UCSD-AML1 (cell line): ENCODE measurements at regions not wholly inside any gene's neighbourhood (a gene's known extent, or its start where the extent isn't known, plus 50 kb on each side); places are given as distances from the start of the nearest gene placed in this dataset.

Experiments used
- DNase-seq: peaks from one replicate; lab custom pipeline; 2025; ENCODE audit not compliant: unreplicated experiment; lab: John Stamatoyannopoulos, UW

DNA sequence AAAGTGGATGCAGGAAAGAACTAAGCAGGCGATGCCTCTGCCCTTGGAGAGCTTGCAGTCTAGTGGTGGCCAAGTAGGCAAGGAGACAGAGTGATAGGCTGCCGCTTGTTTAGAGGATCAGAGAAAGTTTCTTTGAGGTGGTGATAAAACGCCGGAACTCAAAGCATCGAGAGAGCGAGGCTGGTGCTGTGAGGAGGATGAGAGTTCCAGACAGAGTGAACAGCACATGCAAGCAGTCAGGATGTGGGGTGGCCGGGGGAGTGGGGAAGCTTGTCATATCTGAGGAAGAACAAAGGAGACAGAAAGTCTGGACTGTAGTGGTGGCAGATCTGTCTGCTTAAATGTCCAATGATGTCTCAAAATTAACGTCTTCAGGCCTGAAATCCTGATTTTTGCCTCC, 319.7 kb downstream of the SNAPC1 start:
- DNase-seq = peak; percentile 9

DNA sequence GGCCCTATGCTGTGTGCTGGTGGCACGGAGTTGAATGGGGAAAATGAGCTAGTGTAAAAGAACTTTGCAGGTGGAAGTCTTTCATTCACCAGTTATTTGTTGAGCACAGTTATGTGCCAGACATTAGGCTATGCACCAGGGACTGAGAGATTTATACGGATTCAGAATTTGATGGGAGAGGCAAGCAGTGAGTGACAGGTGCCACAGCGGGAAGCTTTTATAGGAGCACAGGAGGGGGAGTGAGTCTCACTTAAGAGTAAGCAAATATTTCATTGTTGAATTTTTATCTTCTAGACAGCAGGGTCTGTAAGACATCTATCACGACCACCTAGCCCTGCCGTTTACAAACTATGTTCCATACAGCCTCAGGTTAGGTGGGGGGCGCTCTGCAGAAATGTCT, 320.6 kb downstream of the SNAPC1 start:
- DNase-seq = no peak

DNA sequence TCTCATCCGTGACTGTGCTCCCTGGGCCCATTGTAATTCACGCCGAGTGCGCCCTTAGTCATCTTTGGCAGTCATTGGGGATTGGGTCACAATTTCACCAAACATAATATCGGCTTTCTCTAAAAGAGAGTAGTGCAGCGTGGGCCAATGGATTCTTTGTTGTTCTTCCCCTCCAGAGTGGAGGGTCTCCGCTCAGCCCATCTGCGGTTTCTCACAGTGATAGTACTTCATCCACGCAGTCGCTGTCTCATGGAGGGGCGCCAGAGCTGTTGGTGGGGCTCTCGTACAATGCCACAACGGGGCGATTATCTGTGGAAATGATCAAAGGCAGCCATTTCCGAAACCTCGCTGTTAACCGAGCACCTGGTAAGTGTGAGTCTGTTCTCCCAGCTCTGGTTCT, 321.8 kb downstream of the SNAPC1 start:
- no peak for DNase-seq

GRCh38 chr14:62087191-62087590, 325.0 kb downstream of the SNAPC1 start:
- no peak for DNase-seq

DNA sequence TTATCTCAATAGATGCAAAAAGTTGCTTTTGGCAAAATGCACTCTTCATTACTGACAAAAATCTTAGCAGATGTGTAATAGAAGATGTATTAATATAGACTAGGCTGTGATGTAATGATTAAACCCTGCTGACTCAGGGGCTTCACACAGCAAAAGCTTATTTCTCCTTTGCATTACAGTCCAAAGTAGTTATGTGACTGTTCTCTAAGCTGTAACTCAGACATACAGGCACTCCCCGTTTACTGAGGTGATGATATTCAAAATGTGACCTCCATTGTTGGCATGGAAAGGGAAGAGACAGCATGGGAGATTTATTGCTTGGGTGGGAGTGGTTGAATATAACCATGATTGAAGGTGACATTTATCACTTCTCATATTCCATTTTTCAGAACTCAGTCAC, 331.5 kb downstream of the SNAPC1 start:
- DNase-seq = no peak

DNA sequence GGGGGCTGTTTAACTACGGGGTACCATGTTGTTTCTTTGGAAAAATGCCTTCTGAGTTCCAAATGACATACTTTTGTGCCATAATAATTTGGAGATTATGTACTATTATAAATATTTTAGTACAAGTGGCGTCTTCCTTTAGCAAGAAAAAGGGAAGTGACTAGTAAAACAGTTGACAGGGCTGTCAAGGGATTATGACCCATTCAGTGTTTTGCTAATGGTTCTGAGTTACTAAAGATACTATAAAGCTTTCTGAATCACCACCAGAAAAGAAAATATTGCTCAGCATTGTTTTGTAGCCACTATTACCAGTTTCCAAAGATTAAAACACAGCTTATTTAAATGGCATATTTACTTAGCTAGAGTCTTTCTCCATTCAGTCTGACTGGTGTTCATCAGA, 334.9 kb downstream of the SNAPC1 start:
- no peak for DNase-seq

GRCh38 chr14:62097824-62098223, 335.6 kb downstream of the SNAPC1 start:
- no peak for DNase-seq

DNA sequence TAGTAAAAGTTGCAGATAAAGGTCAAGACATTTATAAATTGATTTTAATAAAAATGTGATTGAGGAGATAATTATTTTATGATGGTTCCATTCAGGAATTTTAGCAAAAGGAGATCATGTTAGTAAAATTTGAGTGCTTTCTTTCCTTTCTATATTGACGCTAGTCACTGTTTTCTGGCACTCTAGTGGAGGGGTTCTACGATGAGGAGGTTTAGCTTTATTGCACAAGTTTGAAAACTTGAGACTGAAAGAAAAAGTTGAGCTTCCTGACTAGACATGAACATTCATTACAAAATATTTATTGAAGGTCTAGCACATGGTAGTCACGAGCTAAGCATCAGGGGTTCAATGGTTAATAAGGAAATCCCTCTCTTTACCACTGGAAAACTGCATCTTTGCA, 336.1 kb downstream of the SNAPC1 start:
- DNase-seq = no peak

DNA sequence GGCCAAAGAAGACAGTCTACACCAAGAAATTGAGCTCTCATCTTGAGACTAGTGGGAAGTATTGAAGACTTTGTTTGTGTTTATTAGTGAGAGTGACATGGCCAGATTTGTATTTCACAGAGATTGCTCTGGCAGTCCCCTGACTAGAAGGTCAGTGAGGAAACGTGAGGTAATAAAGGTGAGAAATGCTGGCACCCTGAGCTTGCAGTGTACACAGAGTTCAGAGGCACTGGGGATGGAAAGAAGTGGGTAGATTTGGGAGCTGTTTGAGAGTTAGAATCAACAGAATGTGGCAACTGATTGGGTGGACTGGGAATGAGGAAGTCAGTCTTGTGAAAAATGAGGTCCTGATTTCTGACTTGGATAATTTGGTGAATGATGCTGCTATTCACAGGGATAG, 336.9 kb downstream of the SNAPC1 start:
- no peak for DNase-seq

GRCh38 chr14:62101189-62101588, 339.0 kb downstream of the SNAPC1 start:
- DNase-seq = no peak

GRCh38 chr14:62101673-62102348, 339.6 kb downstream of the SNAPC1 start:
- DNase-seq = no peak

GRCh38 chr14:62102349-62102725, 340.1 kb downstream of the SNAPC1 start:
- no peak for DNase-seq

DNA sequence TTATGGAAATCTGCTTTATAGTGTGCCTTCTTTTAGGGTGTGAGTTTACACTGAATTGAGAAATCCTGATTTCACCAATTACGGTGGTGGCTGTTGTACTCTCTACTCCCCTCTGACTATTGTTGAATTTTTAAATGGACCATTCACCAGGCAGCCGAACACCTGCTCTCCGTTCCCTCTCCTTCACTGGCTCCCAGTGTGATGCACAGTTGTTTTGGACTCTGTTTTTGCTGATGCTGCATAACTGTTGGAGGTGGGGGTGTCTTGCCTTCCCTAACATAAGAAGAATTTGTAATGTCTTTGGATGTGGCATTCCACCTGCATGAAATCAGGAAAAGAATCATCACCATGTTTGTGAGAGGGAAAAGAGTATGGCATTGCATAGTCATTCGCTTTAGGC, 341.2 kb downstream of the SNAPC1 start:
- no peak for DNase-seq

GRCh38 chr14:62110941-62111340, 348.7 kb downstream of the SNAPC1 start:
- DNase-seq = no peak

DNA sequence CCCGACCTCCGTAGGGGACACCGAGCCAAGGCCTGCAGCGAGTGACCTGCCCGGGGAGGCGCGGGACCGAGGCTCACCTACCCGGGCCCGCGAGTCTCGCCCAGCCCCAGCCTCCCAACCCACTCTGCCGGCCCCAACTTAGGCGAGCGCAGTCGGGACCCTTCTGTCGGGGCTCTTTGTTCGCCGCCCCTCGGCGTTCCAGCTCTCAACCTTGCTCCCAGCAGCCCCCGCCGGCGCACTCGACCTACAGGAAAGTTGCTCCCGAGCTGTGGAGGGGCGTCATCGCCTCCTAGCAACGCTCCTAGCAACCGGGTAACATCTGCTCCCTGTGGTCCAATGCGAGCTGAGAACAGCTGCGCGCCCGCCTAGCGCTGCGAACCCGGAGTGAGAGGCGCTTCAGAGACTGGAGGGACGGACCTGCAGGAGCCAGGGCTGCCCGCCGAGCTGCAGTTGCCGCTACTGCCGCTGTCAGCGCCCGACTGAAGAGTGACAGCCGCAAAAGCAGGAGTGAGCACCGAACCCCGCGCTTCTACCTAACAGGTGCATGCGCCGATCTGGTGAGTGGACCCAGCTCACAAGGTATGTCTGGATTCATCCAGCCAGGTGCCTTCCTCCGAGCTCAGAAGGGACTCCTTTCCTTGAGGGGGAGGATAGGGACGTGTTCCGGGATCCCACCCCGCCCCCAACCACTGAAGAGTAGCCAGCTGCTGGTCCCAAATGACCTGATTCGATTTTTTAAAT, 355.0 kb downstream of the SNAPC1 start:
- no peak for DNase-seq

- no peak for DNase-seq
Measured at GRCh38 chr14:62117751-62118105, 355.5 kb downstream of the SNAPC1 start.

GRCh38 chr14:62118461-62118860, 356.2 kb downstream of the SNAPC1 start:
- DNase-seq = no peak

DNA sequence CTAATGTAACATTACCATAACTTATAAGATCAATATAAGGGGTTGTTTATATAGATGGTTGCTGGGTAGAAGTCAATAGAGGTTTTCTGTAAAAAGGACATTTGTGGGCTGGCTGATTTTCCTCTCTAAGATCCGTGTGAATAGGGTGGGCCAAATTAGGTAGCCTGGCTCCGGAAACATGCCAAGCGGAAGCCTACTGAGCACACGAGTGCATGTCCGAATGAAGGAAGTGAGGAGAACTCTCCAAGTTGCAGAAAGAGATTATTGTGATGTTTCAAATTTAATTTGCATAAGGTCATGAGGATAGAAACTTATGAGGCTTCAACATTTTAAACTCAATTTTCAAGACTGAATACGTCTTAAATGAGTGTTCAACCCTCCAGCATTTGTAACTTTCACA, 356.7 kb downstream of the SNAPC1 start:
- no peak for DNase-seq

DNA sequence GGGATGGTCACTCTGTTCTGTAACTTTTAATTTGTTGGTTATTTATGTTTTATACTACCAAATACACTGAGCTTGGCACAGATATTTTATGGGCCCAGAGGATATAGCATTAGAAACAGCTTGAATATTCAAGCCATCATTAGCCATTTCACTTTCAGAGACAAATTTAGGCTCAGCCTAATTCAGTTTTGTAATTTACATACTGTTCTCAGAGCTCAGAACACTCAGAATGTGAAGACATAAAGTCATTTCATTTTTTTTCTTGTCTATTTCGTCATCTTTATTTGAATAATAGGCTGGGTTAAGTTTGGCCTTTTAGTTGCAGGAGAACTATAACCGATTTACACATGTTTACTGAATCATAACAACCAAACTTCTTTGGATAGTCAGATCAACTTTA, 361.7 kb downstream of the SNAPC1 start:
- no peak for DNase-seq

DNA sequence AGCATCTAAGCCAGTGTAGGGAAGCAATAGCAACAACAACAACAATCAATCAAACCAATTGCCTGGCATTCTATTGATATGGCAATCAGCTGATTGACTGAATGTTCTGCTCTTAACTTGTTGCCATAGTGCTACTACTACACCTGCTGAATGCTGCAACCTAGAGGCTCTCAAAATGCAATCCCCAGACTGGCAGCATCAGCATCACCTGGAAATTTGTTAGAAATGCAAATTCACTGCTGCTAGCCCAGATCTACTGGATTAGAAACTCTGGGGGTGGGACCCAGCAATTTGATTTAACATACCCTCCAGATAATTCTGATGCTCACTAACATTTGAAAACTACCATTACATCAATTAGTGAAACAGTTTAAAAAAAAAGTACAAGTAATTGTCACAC, 363.6 kb downstream of the SNAPC1 start:
- no peak for DNase-seq

DNA sequence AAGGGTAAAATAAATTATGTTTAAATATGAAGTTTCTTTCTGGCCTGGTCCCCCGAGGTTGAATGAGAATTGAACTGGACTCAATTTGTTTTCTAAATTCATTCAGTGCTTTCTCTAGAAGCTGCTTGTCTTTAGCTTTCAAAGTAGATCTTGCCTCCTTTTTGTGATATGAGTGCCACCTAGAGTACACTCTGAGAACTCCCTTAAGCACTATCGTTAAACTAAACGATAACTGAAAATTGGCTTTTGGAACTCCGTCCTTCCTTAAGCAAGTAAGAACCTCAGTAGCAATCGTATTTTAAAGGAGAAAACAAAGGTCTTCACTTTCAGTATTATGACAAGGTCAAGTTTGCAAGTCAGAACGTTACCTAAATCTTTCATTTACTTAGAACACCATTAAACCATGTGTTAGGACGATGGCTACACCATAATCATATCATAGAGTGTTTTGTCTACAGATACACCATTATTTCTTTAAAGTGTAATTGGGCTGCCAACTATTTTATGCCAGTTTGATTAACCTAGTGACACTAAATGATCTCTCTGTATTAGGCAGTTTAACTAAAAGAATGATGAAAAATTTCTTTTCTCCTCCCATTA, 364.8 kb downstream of the SNAPC1 start:
- no peak for DNase-seq

- no peak for DNase-seq
Measured at GRCh38 chr14:62130441-62130840, 368.2 kb downstream of the SNAPC1 start.
